OCI-M2 (cell line): ENCODE measurements at regions not wholly inside any gene's neighbourhood (a gene's known extent, or its start where the extent isn't known, plus 50 kb on each side); places are given as distances from the start of the nearest gene placed in this dataset.
"Not testable (repeated sequence)": the region's sequence is repeated elsewhere in the genome, so short reads cannot be mapped to it uniquely, and the experiment has no call there.

Source experiments
- DNase-seq: peaks from one replicate; lab custom pipeline; 2025; ENCODE audit not compliant: unreplicated experiment; lab: John Stamatoyannopoulos, UW

GRCh38 chr15:92753591-92753990 lies 98.0 kb upstream of the FAM174B start:
- no peak for DNase-seq

- DNase-seq = no peak
Measured at GRCh38 chr15:92763459-92763858, 107.9 kb upstream of the FAM174B start.

GRCh38 chr15:92768131-92768530 lies 112.6 kb upstream of the FAM174B start:
- not testable (repeated sequence) for DNase-seq

GRCh38 chr15:92770641-92771040 lies 115.1 kb upstream of the FAM174B start:
- DNase-seq = no peak

DNA sequence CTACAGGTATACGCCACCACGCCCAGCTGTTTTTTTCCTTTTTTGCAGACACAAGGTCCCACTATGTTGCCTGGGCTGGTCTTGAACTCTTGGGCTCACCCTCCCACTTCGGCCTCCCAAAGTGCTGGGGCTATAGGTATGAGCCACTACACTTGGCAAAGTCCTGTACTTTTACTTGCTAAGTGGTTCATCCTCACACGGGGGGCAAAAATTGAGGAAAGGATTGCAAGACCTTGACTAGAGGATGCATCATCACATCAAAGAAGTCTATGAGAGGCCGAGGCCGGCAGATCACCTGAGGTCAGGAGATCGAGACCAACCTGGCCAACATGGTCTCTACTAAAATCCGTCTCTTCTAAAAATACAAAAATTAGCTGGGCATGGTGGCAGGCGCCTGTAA lies 116.5 kb upstream of the FAM174B start:
- no peak for DNase-seq

- no peak for DNase-seq
Measured at GRCh38 chr15:92772626-92773244, 117.2 kb upstream of the FAM174B start.

GRCh38 chr15:92773340-92773739 lies 117.8 kb upstream of the FAM174B start:
- no peak for DNase-seq

DNA sequence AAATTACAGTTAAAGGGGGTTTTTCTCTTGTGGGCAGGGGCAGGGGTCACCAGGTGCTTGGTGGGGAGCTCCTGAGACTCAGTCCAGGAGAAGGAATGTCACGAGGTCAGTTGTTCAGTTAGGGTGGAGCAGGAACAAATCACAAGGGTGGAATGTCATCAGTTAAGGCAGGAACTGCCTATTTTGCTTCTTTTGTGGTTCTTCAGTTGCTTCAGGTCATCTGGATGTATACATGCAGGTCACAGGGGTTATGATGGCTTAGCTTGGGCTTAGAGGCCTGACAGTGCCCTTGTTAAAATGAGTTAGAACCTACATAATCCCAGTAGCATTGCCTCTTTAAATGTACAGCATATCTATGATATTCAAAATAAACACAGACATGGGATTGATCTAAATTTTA lies 120.2 kb upstream of the CHD2 start:
- DNase-seq = no peak

DNA sequence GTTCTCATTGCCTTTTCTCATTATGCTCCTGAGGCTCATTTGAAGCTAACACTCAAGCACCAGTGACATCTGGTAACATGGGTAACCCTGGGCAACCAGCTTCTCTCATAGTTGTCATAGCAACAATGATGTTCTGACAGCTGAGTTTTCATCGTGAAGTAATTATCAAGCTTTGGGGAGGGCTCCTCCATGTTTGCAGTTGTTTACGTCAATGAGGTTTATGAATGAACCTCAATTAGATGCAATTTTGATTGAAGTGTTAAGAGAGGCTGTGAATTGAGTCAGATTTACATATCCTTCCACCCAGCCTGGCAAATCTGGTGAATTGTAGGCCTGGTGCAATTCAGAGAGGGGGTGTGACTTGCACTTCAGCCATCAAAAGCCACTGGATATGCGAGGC lies 119.3 kb upstream of the CHD2 start:
- DNase-seq = no peak

GRCh38 chr15:92781925-92782453 lies 118.1 kb upstream of the CHD2 start:
- DNase-seq = no peak

DNA sequence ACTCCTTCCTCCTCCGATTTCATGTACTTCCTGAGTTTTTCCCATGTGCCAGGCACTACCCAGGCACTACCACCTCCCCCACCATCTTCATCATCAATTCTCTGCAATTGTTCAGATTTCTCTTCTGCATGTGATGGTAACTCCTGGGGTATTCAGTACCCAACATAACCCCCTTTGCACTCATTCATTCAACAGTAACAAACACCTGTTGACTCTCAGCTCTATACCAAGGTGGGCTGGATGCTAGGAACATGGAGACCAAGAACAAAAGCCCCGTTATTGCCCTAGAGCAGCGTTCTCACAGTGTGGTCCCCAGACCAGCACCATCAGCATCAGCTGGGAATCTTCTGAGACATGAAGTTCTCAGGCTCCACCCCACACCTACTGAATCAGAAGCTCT lies 113.0 kb upstream of the CHD2 start:
- DNase-seq = no peak

DNA sequence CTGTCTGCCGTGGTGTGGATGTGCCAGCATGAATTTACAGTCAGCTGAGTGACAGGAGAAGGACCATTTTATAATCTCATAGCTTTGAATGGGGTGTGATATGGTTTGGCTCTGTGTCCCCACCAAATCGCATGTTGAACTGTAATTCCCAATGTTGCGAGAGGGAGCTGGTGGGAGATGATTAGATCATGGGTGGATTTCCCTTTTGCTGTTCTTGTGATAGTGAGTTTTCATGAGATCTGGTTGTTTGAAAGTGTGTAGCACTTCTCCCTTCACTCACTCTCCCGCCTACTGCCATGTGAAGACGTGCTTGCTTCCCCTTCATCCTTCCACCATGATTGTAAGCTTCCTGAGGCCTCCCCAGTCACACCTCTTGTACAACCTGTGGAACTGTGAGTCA lies 111.9 kb upstream of the CHD2 start:
- DNase-seq = no peak

DNA sequence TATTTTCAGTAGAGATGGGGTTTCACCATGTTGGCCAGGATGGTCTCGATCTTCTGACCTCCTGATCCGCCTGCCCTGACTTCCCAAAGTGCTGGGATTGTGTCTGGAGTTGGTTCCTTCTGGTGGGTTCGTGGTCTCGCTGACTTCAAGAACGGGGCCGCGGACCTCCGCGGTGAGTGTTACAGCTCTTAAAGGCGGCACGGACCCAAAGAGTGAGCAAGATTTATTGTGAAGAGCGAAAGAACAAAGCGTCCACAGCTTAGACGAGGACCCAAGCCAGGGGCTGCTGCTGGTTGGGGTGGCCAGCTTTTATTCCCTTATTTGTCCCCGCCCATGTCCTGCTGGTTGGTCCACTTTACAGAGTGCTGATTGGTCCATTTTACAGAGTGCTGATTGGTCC lies 111.3 kb upstream of the CHD2 start:
- DNase-seq = not testable (repeated sequence)

DNA sequence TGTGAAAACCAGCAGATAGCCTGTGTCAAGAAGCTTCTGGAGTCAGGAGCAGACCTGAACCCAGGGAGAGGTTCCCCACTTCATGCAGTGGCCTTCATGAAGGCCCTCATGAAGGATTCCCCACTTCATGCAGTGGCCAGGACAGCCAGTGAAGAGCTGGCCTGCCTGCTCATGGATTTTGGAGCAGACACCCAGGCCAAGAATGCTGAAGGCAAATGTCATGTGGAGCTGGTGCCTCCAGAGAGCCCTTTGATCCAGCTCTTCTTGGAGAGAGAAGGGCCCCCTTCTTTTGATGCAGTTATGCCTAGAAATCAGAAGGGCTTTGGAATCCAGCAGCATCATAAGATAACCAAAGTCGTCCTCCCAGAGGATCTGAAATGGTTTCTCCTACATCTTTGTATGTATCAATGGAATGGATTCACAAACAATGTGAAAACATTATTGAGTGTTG lies 103.9 kb upstream of the CHD2 start:
- no peak for DNase-seq

DNA sequence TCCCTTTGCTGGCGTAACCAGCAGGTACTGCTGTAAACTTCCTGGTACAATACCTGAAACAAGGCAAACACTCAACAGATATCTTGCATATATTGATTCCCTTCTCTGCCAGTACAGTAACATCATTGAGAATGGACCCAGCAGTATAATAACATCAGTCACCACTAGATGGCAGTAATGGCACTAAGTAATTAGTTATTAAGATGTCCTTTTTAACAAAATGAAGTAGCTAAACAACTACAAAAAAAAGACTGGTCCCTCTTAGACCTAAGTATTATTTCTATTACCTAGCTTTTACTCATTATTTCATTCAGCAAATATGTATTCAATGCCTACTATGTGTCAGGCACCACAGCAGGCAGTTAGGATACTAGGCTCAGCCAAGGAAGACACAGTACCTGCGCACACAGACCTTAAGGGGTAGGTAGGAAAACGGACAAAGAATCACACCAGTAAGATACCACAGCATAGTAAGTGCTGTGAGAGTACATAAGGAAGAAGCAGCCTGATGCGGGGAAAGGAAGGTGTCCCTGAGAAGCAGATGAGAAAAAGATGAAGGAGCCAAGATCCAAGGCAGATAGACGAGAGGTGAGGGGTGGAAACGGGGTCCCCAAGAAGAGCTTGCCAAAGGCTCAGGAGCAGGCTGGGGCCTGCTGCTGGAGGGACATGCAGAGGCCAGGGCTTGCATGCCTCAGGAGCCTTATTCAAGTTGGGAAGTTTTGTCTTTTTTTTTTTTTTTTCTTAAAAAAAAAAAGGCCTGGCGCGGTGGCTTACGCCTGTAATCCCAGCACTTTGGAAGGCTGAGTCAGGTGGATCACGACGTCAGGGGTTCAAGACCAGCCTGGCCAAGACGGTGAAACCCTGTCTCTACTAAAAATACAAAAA lies 102.7 kb upstream of the CHD2 start:
- DNase-seq = peak; percentile 63

DNA sequence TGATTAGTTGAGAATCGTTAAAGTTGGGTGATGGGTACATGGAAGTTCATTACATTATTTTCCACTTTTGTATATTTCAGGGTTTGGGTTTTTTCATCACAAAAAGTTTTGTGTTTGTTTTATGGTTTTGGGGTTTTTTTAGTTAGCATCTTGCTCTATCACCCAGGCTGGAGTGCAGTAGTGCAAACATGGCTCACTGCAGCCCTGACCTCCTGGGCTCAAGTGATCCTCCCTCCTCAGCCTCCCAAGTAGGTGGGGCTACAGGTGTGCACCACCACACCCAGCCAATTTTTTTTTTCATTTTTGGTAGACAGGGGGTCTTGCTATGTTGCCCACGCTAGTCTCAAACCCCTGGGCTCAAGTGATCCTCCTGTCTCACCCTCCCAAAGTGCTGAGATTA lies 100.1 kb upstream of the CHD2 start:
- DNase-seq = no peak

DNA sequence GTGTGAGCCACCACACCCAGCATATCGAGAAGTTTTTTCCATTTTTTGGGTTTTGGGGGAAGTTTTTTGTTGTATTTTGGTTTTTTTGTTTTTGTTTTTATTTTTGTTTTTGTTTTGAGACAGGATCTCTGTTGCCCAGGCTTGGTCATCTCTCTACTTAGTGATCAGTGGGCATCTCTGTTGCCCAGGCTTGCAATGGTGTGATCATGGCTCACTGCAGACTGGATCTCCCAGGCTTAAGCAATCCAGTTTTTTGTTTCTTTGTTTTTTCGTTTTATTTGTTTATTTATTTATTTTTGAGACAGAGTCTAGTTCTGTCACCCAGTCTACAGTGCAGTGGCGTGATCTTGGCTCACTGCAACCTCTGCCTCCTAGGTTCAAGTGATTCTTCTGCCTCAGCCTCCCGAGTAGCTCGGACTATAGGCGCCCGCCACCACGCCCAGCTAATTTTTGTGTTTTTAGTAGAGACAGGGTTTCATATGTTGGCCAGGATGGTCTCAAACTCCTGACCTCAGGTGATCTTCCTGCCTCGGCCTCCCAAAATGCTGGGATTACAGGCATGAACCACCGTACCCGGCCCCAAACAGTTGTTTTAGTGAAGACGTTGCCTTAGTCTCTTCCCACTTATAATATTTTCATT lies 99.6 kb upstream of the CHD2 start:
- DNase-seq = not testable (repeated sequence)

GRCh38 chr15:92801056-92801773 lies 98.9 kb upstream of the CHD2 start:
- not testable (repeated sequence) for DNase-seq

DNA sequence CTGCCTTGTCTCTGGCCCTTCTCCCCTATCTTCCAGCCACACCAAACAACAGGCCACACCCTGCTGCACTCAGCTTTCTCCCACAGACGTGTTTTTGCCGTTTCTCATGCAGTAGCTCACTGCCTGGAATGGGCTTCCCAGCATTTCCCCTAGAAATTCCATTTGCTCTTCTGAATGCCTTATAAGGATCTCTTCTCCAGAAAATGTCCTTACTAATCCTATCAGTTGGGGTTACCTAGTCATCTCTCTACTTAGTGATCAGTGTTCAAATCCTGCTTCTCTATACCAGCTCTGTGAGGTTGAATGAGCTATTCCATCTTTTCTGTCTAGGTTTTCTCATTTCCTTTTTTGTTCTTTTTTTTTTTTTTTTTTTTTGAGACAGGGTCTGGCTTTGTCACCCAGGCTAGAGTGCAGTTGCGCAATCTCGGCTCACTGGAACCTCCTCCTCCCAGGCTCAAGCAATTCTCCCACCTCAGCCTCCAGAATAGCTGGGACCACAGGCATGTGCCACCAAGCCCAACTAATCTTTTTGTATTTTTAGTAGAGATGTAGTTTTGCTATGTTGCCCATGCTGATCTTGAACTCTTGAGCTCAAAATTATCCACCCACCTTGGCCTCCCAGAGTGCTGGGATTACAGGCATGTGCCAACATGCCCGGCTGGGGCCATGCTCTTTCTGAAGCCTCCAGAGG lies 98.2 kb upstream of the CHD2 start:
- DNase-seq = no peak

DNA sequence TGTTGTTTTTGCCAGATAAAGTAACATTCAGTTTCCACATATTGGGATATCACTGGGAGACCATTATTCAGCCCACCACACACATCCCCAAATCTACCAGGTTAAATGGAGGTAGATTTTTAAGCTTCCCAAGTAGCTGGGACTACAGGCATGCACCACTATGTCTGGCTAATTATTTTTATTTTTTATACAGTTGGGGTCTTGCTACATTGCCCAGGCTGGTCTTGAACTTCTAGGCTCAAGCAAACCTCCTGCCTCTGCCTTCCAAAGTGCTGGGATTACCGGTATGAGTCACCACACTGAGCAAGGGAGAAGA lies 96.6 kb upstream of the CHD2 start:
- no peak for DNase-seq
